Fibroblast of lung (primary cell): ENCODE measurements at regions not wholly inside any gene's neighbourhood (a gene's known extent, or its start where the extent isn't known, plus 50 kb on each side); places are given as distances from the start of the nearest gene placed in this dataset.

Experiments
- CTCF ChIP-seq, 2 donors: IDR thresholded peaks in 1 of 2; conservative IDR thresholded peaks in 1 of 2; 1 replicate in 1 of 2; 2 replicates in 1 of 2; pipeline ENCODE4 v1.5.1; 2011 to 2012; ENCODE audit warnings: low read length in 2 of 2, control low read depth in 1 of 2, inconsistent platforms in 1 of 2, low read depth in 1 of 2, mild to moderate bottlenecking in 1 of 2
- EZH2 ChIP-seq: IDR thresholded peaks from 2 replicates; pipeline ENCODE4 v1.5.1; 2012; ENCODE audit warnings: low read length, control low read depth, mild to moderate bottlenecking; ENCODE audit errors: missing control alignments

DNA sequence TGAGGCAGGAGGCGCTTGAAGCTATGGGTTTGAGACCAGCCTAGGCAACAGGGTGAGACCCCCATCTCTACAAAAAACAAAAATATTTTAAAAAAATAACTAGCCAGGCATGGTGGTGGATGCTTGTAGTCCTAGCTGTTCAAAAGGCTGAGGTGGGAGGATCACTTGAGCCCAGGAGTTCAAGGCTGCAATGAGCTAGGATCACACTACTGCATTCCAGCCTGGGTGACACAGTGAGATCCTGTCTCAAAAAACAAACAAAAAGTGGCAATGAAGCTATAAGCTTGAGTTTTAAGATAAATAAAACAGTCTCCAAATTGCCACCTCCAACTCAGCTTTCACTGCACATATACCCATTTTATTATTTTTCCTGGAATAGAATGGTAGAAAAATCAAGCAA, 281.3 kb downstream of the IPMK start:
- TF ChIP-seq CTCF (conservative IDR thresholded peaks at IDR 0.05 in 1 of 2, IDR thresholded peaks at IDR 0.05 in 1 of 2; ENCODE audit: low read depth in 1 of 2, low read length in 2 of 2) (no peak), EZH2 (no peak)
